ENCODE measurements at regions not wholly inside any gene's neighbourhood (a gene's known extent, or its start where the extent isn't known, plus 50 kb on each side); places are given as distances from the start of the nearest gene placed in this dataset.

DNA sequence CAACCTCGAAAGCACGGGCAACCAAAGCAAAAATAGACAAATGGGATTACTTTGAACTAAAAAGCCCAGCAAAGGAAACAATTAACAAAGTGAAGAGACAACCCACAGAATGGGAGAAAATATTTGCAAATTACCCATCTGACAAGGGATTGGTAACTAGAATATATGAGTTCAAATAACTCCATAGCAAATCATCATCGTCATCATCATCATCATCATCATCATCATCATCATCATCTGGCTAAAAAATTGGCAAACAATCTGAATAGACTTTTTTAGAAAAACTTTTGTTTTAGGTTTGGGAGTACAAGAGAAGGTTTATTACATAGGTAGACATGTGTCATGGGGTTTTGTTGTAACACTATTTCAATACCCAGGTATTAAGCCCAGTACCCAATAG lies 1239.3 kb upstream of the FAM98A start:
- Histone ChIP-seq H3K56ac (replicated peaks; ENCODE audit: insufficient read length, low read depth, low read length) (no peak overlapping the region), H3K27me3 (replicated peaks in 1 of 4; ENCODE audit: control insufficient read depth in 3 of 4, extremely low read depth in 1 of 4, insufficient read depth in 3 of 4, low read length in 3 of 4) (no peaks in the 10 kb centered on the region), H2BK20ac (ENCODE audit: low read length) (no peak overlapping the region), H3K9me3 (ENCODE audit: insufficient read depth in 2 of 2, low read depth in 1 of 2, low read length in 1 of 2) (no peaks in the 10 kb centered on the region), H3K23me2 (ENCODE audit: low read depth, low read length) (no peaks in the 10 kb centered on the region), H3K79me1 (ENCODE audit: low read depth, low read length) (no peaks in the 10 kb centered on the region), H3K4me3 (ENCODE audit: extremely low read depth in 1 of 4, insufficient read depth in 2 of 4, low read depth in 3 of 4, low read length in 4 of 4) (no peak overlapping the region), H3K4me1 (replicated peaks in 1 of 4; ENCODE audit: control insufficient read depth in 3 of 4, insufficient read depth in 4 of 4, low read length in 3 of 4) (no peaks in the 10 kb centered on the region), H3K27ac (ENCODE audit: low read depth, low read length) (no peak overlapping the region), H3K4me2 (ENCODE audit: insufficient read depth in 1 of 2, low read depth in 2 of 2, low read length in 2 of 2) (no peak overlapping the region), H2BK15ac (ENCODE audit: low read length) (no peak overlapping the region), H4K91ac (replicated peaks; ENCODE audit: insufficient read length, low read length) (no peak overlapping the region), H3K9ac (replicated peaks in 1 of 4; ENCODE audit: extremely low read depth in 1 of 4, low read depth in 3 of 4, low read length in 3 of 4) (no peak overlapping the region), H2BK5ac (ENCODE audit: low read depth, low read length) (no peak overlapping the region), H3K23ac (ENCODE audit: insufficient read length) (no peak overlapping the region), H4K8ac (ENCODE audit: extremely low read depth, insufficient read depth, low read length) (no peak overlapping the region), H2AFZ (ENCODE audit: low read length) (no peak overlapping the region), H3K14ac (ENCODE audit: insufficient read length) (no peak overlapping the region), H2BK12ac (ENCODE audit: low read depth, low read length) (no peak overlapping the region), H3K79me2 (ENCODE audit: control insufficient read depth in 1 of 2, insufficient read depth in 2 of 2, low read length in 2 of 2) (no peaks in the 10 kb centered on the region), H3K4ac (replicated peaks; ENCODE audit: insufficient read length, low read depth, low read length) (no peak overlapping the region), H4K5ac (ENCODE audit: insufficient read length, low read depth, low read length) (no peak overlapping the region), H2AK5ac (ENCODE audit: low read depth, low read length) (no peak overlapping the region), H3K36me3 (ENCODE audit: control insufficient read depth in 2 of 4, insufficient read depth in 4 of 4, low read length in 3 of 4) (no peaks in the 10 kb centered on the region), H2BK120ac (replicated peaks; ENCODE audit: low read depth, low read length) (no peak overlapping the region), H3K18ac (ENCODE audit: extremely low read depth, low read length) (no peak overlapping the region), H4K20me1 (replicated peaks in 1 of 2; ENCODE audit: control insufficient read depth in 1 of 2, insufficient read depth in 2 of 2, low read length in 2 of 2) (no peaks in the 10 kb centered on the region)
- DNase-seq (ENCODE audit: low read depth in 1 of 2, low spot score in 2 of 2): no peak
- POLR2A ChIA-PET (ENCODE audit: partially characterized antibody): no interaction called here
- 89% methylated on average over 3 of the region's 3 CpGs; no CpG with 5 or more reads in 1 of the 2 experiments for WGBS, 2 experiments (ENCODE audit: extremely low coverage in 1 of 2, insufficient coverage in 1 of 2, insufficient read length in 1 of 2, insufficient replicate concordance in 2 of 2, low coverage in 1 of 2, low lambda C conversion rate in 2 of 2, missing lambda C conversion rate in 1 of 2)
- FAIRE-seq: no peak
- CTCF ChIA-PET (ENCODE audit: partially characterized antibody): no interaction called here
- TF ChIP-seq POU5F1 (IDR thresholded peaks at IDR 0.05; ENCODE audit: low read depth, low read length) (no peak), KDM5A (IDR thresholded peaks at IDR 0.05; ENCODE audit: low read length) (no peak), ZNF274 (IDR thresholded peaks at IDR 0.05; ENCODE audit: borderline replicate concordance, extremely low read depth, low read length) (no peak), TAF7 (optimal IDR thresholded peaks at IDR 0.05; ENCODE audit: borderline replicate concordance, low read depth, low read length) (no peak), RBBP5 (IDR thresholded peaks at IDR 0.05; ENCODE audit: borderline replicate concordance, low read depth, low read length) (no peak), SIN3A (conservative IDR thresholded peaks at IDR 0.05 in 1 of 2, IDR thresholded peaks at IDR 0.05 in 1 of 2; ENCODE audit: low read depth in 1 of 2, low read length in 2 of 2) (no peak), BRCA1 (IDR thresholded peaks at IDR 0.05; ENCODE audit: low read depth, low read length) (no peak), SP1 (IDR thresholded peaks at IDR 0.05; ENCODE audit: low read depth, low read length) (no peak), CEBPB (IDR thresholded peaks at IDR 0.05; ENCODE audit: low read depth, low read length) (no peak), TAF1 (IDR thresholded peaks at IDR 0.05; ENCODE audit: low read depth, low read length) (no peak), BCL11A (IDR thresholded peaks at IDR 0.05; ENCODE audit: low read depth in 2 of 2, low read length in 2 of 2) (no peak), TEAD4 (IDR thresholded peaks at IDR 0.05; ENCODE audit: low read depth, low read length) (no peak), RAD21 (IDR thresholded peaks at IDR 0.05 in 1 of 2, conservative IDR thresholded peaks at IDR 0.05 in 1 of 2; ENCODE audit: low read depth in 2 of 2, low read length in 2 of 2) (no peak)

All from H1 (cell line).